ENCODE measurements at regions not wholly inside any gene's neighbourhood (a gene's known extent, or its start where the extent isn't known, plus 50 kb on each side); places are given as distances from the start of the nearest gene placed in this dataset.
A peak's percentile ranks its signal among the peaks of the same experiment; 100 is the strongest.

DNA sequence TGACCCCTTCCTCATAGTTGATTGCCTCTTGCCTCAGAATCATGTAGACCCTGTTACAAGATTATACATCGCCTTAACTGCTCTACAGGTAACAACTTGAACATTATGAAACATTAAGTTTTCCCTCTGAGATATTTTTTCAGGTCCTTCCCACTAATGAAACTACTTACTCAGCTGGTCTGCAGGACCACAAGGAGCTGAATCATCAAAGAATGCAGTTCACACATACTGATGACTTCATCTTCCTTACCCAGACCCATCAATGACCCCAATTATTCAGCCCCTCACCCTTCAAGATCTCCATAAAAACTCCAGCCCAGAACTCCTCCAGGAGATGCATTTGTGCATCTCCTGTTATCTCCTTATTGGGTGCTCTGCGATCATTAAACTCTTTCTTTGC, 720.9 kb downstream of the RAPGEF2 start:
- dilution Hi-C loops (cut with MboI; ENCODE audit: extremely low pct_ligation_motif_present, low sequenced_read_pairs), result no loop called here
- no peaks in the 10 kb centered on the region for H3K27me3 ChIP-seq (ENCODE audit: control insufficient read depth, extremely low read depth, insufficient read depth, low read length)
- no peak for FAIRE-seq
- no peaks in the 10 kb centered on the region for H3K36me3 ChIP-seq (ENCODE audit: control insufficient read depth in 2 of 2, extremely low read depth in 1 of 2, insufficient read depth in 2 of 2, low read length in 2 of 2)
- no peak overlapping the region for H3K9ac ChIP-seq (ENCODE audit: control insufficient read depth, extremely low read depth, insufficient read depth, low read length)
- H3K9me3 ChIP-seq (ENCODE audit: control insufficient read depth, low read depth, low read length), result no peaks in the 10 kb centered on the region
- no peak overlapping the region for H3K4me3 ChIP-seq (ENCODE audit: control insufficient read depth in 2 of 3, extremely low read depth in 1 of 3, insufficient read depth in 2 of 3, low read depth in 1 of 3, low read length in 3 of 3)
- no peaks in the 10 kb centered on the region for H3K4me1 ChIP-seq (ENCODE audit: control insufficient read depth, extremely low read depth, insufficient read depth, low read length)
- DNase-seq (ENCODE audit: low read depth, low spot score), result peak; percentile 28
- H4K20me1 ChIP-seq (ENCODE audit: control insufficient read depth, extremely low read depth, insufficient read depth, low read length), result no peaks in the 10 kb centered on the region
- TF ChIP-seq, protein P1, sequence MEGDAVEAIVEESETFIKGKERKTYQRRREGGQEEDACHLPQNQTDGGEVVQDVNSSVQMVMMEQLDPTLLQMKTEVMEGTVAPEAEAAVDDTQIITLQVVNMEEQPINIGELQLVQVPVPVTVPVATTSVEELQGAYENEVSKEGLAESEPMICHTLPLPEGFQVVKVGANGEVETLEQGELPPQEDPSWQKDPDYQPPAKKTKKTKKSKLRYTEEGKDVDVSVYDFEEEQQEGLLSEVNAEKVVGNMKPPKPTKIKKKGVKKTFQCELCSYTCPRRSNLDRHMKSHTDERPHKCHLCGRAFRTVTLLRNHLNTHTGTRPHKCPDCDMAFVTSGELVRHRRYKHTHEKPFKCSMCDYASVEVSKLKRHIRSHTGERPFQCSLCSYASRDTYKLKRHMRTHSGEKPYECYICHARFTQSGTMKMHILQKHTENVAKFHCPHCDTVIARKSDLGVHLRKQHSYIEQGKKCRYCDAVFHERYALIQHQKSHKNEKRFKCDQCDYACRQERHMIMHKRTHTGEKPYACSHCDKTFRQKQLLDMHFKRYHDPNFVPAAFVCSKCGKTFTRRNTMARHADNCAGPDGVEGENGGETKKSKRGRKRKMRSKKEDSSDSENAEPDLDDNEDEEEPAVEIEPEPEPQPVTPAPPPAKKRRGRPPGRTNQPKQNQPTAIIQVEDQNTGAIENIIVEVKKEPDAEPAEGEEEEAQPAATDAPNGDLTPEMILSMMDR (optimal IDR thresholded peaks at IDR 0.05 in 1 of 3, IDR thresholded peaks at IDR 0.05 in 1 of 3, conservative IDR thresholded peaks at IDR 0.05 in 1 of 3; ENCODE audit: extremely low read depth in 1 of 3, insufficient read depth in 2 of 3, low read length in 3 of 3), result no peak
- TF ChIP-seq EZH2 (IDR thresholded peaks at IDR 0.05; ENCODE audit: low read length), result no peak
- H3K9me1 ChIP-seq (ENCODE audit: control insufficient read depth, extremely low read depth, insufficient read depth, low read length), result no peaks in the 10 kb centered on the region
- no peak overlapping the region for H3K27ac ChIP-seq (ENCODE audit: control insufficient read depth, insufficient read depth, low read length)
- H3K79me2 ChIP-seq (ENCODE audit: control insufficient read depth, insufficient read depth, low read length), result no peaks in the 10 kb centered on the region
- H2AFZ ChIP-seq (ENCODE audit: control insufficient read depth, low read length), result no peak overlapping the region
- H3K4me2 ChIP-seq (ENCODE audit: control insufficient read depth, extremely low read depth, insufficient read depth, low read depth, low read length), result no peak overlapping the region

- no peak overlapping the region for H3K27ac ChIP-seq (ENCODE audit: control insufficient read depth, insufficient read depth, low read length)
- no peaks in the 10 kb centered on the region for H3K9me1 ChIP-seq (ENCODE audit: control insufficient read depth, extremely low read depth, insufficient read depth, low read length)
- no peak overlapping the region for H3K4me3 ChIP-seq (ENCODE audit: control insufficient read depth in 2 of 3, extremely low read depth in 1 of 3, insufficient read depth in 2 of 3, low read depth in 1 of 3, low read length in 3 of 3)
- no peaks in the 10 kb centered on the region for H3K79me2 ChIP-seq (ENCODE audit: control insufficient read depth, insufficient read depth, low read length)
- H2AFZ ChIP-seq (ENCODE audit: control insufficient read depth, low read length), result no peak overlapping the region
- TF ChIP-seq EZH2 (IDR thresholded peaks at IDR 0.05; ENCODE audit: low read length), result no peak
- TF ChIP-seq, protein P1 (optimal IDR thresholded peaks at IDR 0.05 in 1 of 3, IDR thresholded peaks at IDR 0.05 in 1 of 3, conservative IDR thresholded peaks at IDR 0.05 in 1 of 3; ENCODE audit: extremely low read depth in 1 of 3, insufficient read depth in 2 of 3, low read length in 3 of 3), result no peak
- no peak for DNase-seq (ENCODE audit: low read depth, low spot score)
- dilution Hi-C loops (cut with MboI; ENCODE audit: extremely low pct_ligation_motif_present, low sequenced_read_pairs), result no loop called here
- no peak overlapping the region for H3K9ac ChIP-seq (ENCODE audit: control insufficient read depth, extremely low read depth, insufficient read depth, low read length)
- no peaks in the 10 kb centered on the region for H3K36me3 ChIP-seq (ENCODE audit: control insufficient read depth in 2 of 2, extremely low read depth in 1 of 2, insufficient read depth in 2 of 2, low read length in 2 of 2)
- no peak for FAIRE-seq
- H3K4me1 ChIP-seq (ENCODE audit: control insufficient read depth, extremely low read depth, insufficient read depth, low read length), result no peaks in the 10 kb centered on the region
- no peak overlapping the region for H3K4me2 ChIP-seq (ENCODE audit: control insufficient read depth, extremely low read depth, insufficient read depth, low read depth, low read length)
- no peaks in the 10 kb centered on the region for H4K20me1 ChIP-seq (ENCODE audit: control insufficient read depth, extremely low read depth, insufficient read depth, low read length)
- no peaks in the 10 kb centered on the region for H3K9me3 ChIP-seq (ENCODE audit: control insufficient read depth, low read depth, low read length)
- no peaks in the 10 kb centered on the region for H3K27me3 ChIP-seq (ENCODE audit: control insufficient read depth, extremely low read depth, insufficient read depth, low read length)
These were observed 725.8 kb downstream of the RAPGEF2 start for GRCh38 chr4:159828687-159829086.

All from keratinocyte (primary cell).